K562 (cell line): ENCODE measurements at regions not wholly inside any gene's neighbourhood (a gene's known extent, or its start where the extent isn't known, plus 50 kb on each side); places are given as distances from the start of the nearest gene placed in this dataset.

Source experiments
- ATAC-seq: fragments of 200-7000 bp; cut with Tn5 transposase; 3 replicates; pipeline ENCODE4 v1.9.1; 2020; ENCODE audit warnings: moderate library complexity
- BruUV-seq: library from RNA; stranded (reverse); fragments of 400-500 nt; replicated peaks from 2 replicates; lab custom pipeline; 2021; lab: Mats Ljungman, UMichigan
- CTCF ChIA-PET: fragments of 300-600 bp; formaldehyde crosslinking; extraction: SDS; loops from one replicate; lab custom pipeline; 2021; ENCODE audit warnings: low intra/inter-chr PET ratio; lab: Yijun Ruan, JAX
- POLR2A ChIA-PET: fragments of 300-600, 350-650 bp; sonication (Branson Sonifier 250); formaldehyde crosslinking; extraction: SDS; loops from one replicate; lab custom pipeline; 2021; ENCODE audit warnings: antibody characterized with exemption, inconsistent platforms; lab: Yijun Ruan, JAX
- DNase-seq, 4 experiments: peaks; one replicate each; pipeline versions ENCODE4 v3.0.0 to v3.0.0-alpha.2; 2011 to 2018; ENCODE audit warnings: low spot score in 3 of 4, mixed read lengths in 3 of 4; ENCODE audit errors: extremely low read depth in 1 of 4
- FAIRE-seq: peaks from 2 replicates; lab custom pipeline; 2011; peaks lifted over from hg19 to GRCh38; lab: Jason Lieb, UNC
- H2AFZ ChIP-seq: 2 replicates; pipeline ENCODE4 v1.6.0; 2011; ENCODE audit warnings: low read depth, low read length, control low read depth, inconsistent platforms
- H3K27ac ChIP-seq: fragments of 200-600 bp; 3 replicates; pipeline ENCODE4 v1.8.0; 2011; ENCODE audit warnings: low read depth, mild to moderate bottlenecking, control low read depth, inconsistent platforms, low read length, moderate library complexity, mixed read lengths; ENCODE audit errors: extremely low read depth
- H3K27me3 ChIP-seq, 2 experiments: fragments of 300-600 bp in 1 of 2; 2 replicates in 1 of 2; 3 replicates in 1 of 2; pipeline versions ENCODE4 v1.6.0 to v1.8.0; 2011; ENCODE audit warnings: inconsistent platforms in 2 of 2, low read length in 2 of 2, mild to moderate bottlenecking in 1 of 2, mixed read lengths in 1 of 2, moderate library complexity in 1 of 2; ENCODE audit not compliant: control insufficient read depth in 2 of 2, insufficient read depth in 2 of 2
- H3K36me3 ChIP-seq: fragments of 300-600 bp; 3 replicates; pipeline ENCODE4 v1.8.0; 2011; ENCODE audit warnings: mild to moderate bottlenecking, low read length, inconsistent platforms; ENCODE audit not compliant: control insufficient read depth, insufficient read depth
- H3K4me1 ChIP-seq, 2 experiments: fragments of 200-600 bp in 1 of 2; replicated peaks in 1 of 2; 2 replicates in 1 of 2; 3 replicates in 1 of 2; pipeline versions ENCODE4 v1.5.1 to v1.8.0; 2011; ENCODE audit warnings: inconsistent platforms in 2 of 2, low read length in 2 of 2, mild to moderate bottlenecking in 1 of 2, mixed read lengths in 1 of 2, moderate library complexity in 1 of 2; ENCODE audit not compliant: control insufficient read depth in 2 of 2, insufficient read depth in 2 of 2
- H3K4me2 ChIP-seq: 2 replicates; pipeline ENCODE4 v1.6.1; 2011; ENCODE audit warnings: low read length, control low read depth, inconsistent platforms, mixed read lengths; ENCODE audit not compliant: insufficient read depth
- H3K4me3 ChIP-seq: fragments of 200-600 bp; sonication (generic), shearing (Covaris generic); 2 replicates; pipeline ENCODE4 v1.5.1; 2016; ENCODE audit warnings: control low read depth, inconsistent platforms
- H3K79me2 ChIP-seq: fragments of 200-600 bp; 3 replicates; pipeline ENCODE4 v1.8.0; 2011; ENCODE audit warnings: low read length, inconsistent platforms; ENCODE audit not compliant: control insufficient read depth, insufficient read depth
- H3K9ac ChIP-seq, 2 experiments: 2 replicates each; pipeline versions ENCODE4 v1.6.0 to v1.6.1; 2011; ENCODE audit warnings: low read depth in 2 of 2, low read length in 2 of 2, control low read depth in 1 of 2, inconsistent platforms in 1 of 2, mild to moderate bottlenecking in 1 of 2, mixed read lengths in 1 of 2; ENCODE audit not compliant: insufficient read depth in 1 of 2
- H3K9me1 ChIP-seq: one replicate; pipeline ENCODE4 v1.6.0; 2011; ENCODE audit warnings: inconsistent platforms, mild to moderate bottlenecking, low read length, moderate library complexity; ENCODE audit not compliant: control insufficient read depth, insufficient read depth
- H3K9me3 ChIP-seq: replicated peaks from 2 replicates; pipeline ENCODE4 v1.5.1; 2011; ENCODE audit warnings: low read depth, low read length, inconsistent platforms; ENCODE audit not compliant: control insufficient read depth, insufficient read depth
- H4K20me1 ChIP-seq: replicated peaks from 2 replicates; pipeline ENCODE4 v1.6.1; 2011; ENCODE audit warnings: low read length, inconsistent platforms, mixed read lengths; ENCODE audit not compliant: control insufficient read depth, insufficient read depth
- CCAR2 ChIP-seq: fragments of 200-400 bp; formaldehyde crosslinking; IDR thresholded peaks from 2 replicates; pipeline ENCODE4 v1.6.1; 2017; ENCODE audit warnings: mild to moderate bottlenecking, low read depth, low read length
- CREM ChIP-seq: IDR thresholded peaks from 2 replicates; pipeline ENCODE4 v1.6.1; 2014; ENCODE audit warnings: antibody characterized with exemption, low read depth
- ELF1 ChIP-seq: fragments of 200-800 bp; sonication (Bioruptor generic); IDR thresholded peaks from 2 replicates; pipeline ENCODE4 v1.6.1; 2016; ENCODE audit warnings: missing genetic modification characterization, missing compliant biosample characterization
- ETV6 ChIP-seq, 3 experiments: fragments of 150-350 bp in 1 of 3; sonication (generic) in 1 of 3; formaldehyde crosslinking in 1 of 3; IDR thresholded peaks; 2 replicates each; pipeline versions ENCODE4 v1.6.1 to v1.8.0; 2014 to 2022; ENCODE audit warnings: borderline replicate concordance in 2 of 3, low read depth in 2 of 3, antibody characterized with exemption in 1 of 3, low read length in 1 of 3, mild to moderate bottlenecking in 1 of 3, missing genetic modification reagents in 1 of 3
- MBD1 ChIP-seq: fragments of 250-450 bp; sonication (Bioruptor Pico); IDR thresholded peaks from 2 replicates; pipeline ENCODE4 v1.8.0; 2022; ENCODE audit warnings: inconsistent platforms
- MTA2 ChIP-seq: fragments of 450-650 bp; IDR thresholded peaks from 2 replicates; pipeline ENCODE4 v1.6.1; 2016; ENCODE audit warnings: low read depth
- PHB ChIP-seq: fragments of 250-450 bp; sonication (Bioruptor Pico); IDR thresholded peaks from 2 replicates; pipeline ENCODE4 v1.5.0; 2021
- STAT5A ChIP-seq: IDR thresholded peaks from 2 replicates; pipeline ENCODE4 v1.6.1; 2012; ENCODE audit warnings: low read length, inconsistent platforms, borderline replicate concordance
- TCF7 ChIP-seq: sonication (generic); IDR thresholded peaks from 2 replicates; pipeline ENCODE4 v1.6.1; 2016; ENCODE audit warnings: antibody characterized with exemption, borderline replicate concordance
- TFAP4 ChIP-seq: sonication (generic); formaldehyde crosslinking; IDR thresholded peaks from 2 replicates; pipeline ENCODE4 v1.8.0; 2022; ENCODE audit warnings: missing genetic modification reagents, mild to moderate bottlenecking, moderate library complexity, borderline replicate concordance
- YY1 ChIP-seq, 3 experiments: IDR thresholded peaks; 2 replicates each; pipeline ENCODE4 v1.6.1; 2011; ENCODE audit warnings: low read length in 2 of 3, mild to moderate bottlenecking in 2 of 3, moderate library complexity in 2 of 3, borderline replicate concordance in 1 of 3, control low read depth in 1 of 3, low read depth in 1 of 3; ENCODE audit not compliant: insufficient read depth in 3 of 3, insufficient replicate concordance in 2 of 3, control insufficient read depth in 1 of 3, insufficient read length in 1 of 3; ENCODE audit errors: extremely low read depth in 1 of 3
- ZNF408 ChIP-seq: fragments of 250-450 bp; sonication (Bioruptor Pico); IDR thresholded peaks from 2 replicates; pipeline ENCODE4 v1.4.0; 2020; ENCODE audit warnings: low read depth, mild to moderate bottlenecking, moderate library complexity
- ZNF707 ChIP-seq: fragments of 250-450 bp; sonication (Bioruptor Pico); conservative IDR thresholded peaks from 2 replicates; pipeline ENCODE4 v1.8.0; 2022; ENCODE audit warnings: inconsistent platforms, mild to moderate bottlenecking, moderate library complexity
- in situ Hi-C: fragments of 300-500 bp; cut with MboI; formaldehyde crosslinking; loops from 4 replicates; pipeline ENCODE4 v1.15.0; 2018; ENCODE audit warnings: inconsistent platforms, mixed read lengths
- intact Hi-C: fragments of 100-400 bp; cut with micrococcal nuclease; formaldehyde crosslinking; loops from 2 replicates; pipeline ENCODE4 v1.14.2; 2022

- ChIA-PET CTCF (no interaction called here), POLR2A (no interaction called here)
- no peaks in the 10 kb centered on the region for H3K36me3 ChIP-seq
- no peak overlapping the region for H2AFZ ChIP-seq
- TF ChIP-seq ZNF707 = no peak
- TF ChIP-seq MTA2 = no peak
- TF ChIP-seq YY1 (IDR thresholded peaks at IDR 0.05; ENCODE audit: borderline replicate concordance in 1 of 3, control insufficient read depth in 1 of 3, extremely low read depth in 1 of 3, insufficient read depth in 3 of 3, insufficient read length in 1 of 3, insufficient replicate concordance in 2 of 3, low read depth in 1 of 3, low read length in 2 of 3) = no peak
- TF ChIP-seq CREM = no peak
- TF ChIP-seq TCF7 = no peak
- TF ChIP-seq ZNF408 = no peak
- TF ChIP-seq ELF1 (tag) = no peak
- no peak for TF ChIP-seq TFAP4 (CRISPR knock-in tag)
- TF ChIP-seq MBD1 (CRISPR knock-in tag) = no peak
- no peak for TF ChIP-seq ETV6 (IDR thresholded peaks at IDR 0.05; ENCODE audit: borderline replicate concordance in 1 of 2, low read depth in 2 of 2, low read length in 1 of 2)
- TF ChIP-seq ETV6 (CRISPR knock-in tag; IDR thresholded peaks at IDR 0.05; ENCODE audit: borderline replicate concordance) = no peak
- no peak for TF ChIP-seq STAT5A
- TF ChIP-seq PHB (CRISPR knock-in tag) = no peak
- TF ChIP-seq CCAR2 = no peak
- no peaks in the 10 kb centered on the region for H3K4me1 ChIP-seq
- no peaks in the 10 kb centered on the region for H4K20me1 ChIP-seq
- no peaks in the 10 kb centered on the region for H3K27me3 ChIP-seq
- H3K27ac ChIP-seq = no peak overlapping the region
- H3K4me3 ChIP-seq = no peak overlapping the region
- FAIRE-seq = no peak
- no peak overlapping the region for H3K9ac ChIP-seq
- intact Hi-C loops = no loop called here
- no peaks in the 10 kb centered on the region for H3K79me2 ChIP-seq
- H3K9me3 ChIP-seq = no peaks in the 10 kb centered on the region
- H3K9me1 ChIP-seq = no peaks in the 10 kb centered on the region
- BruUV-seq = no TSS peak
- ATAC-seq = no peak
- no peak overlapping the region for H3K4me2 ChIP-seq
- in situ Hi-C loops = no loop called here
- no peak for DNase-seq
Measured at GRCh38 chr12:73632191-73632590, 905.4 kb upstream of the ATXN7L3B start.
